Heart right ventricle (tissue), 16 donors: ENCODE measurements at regions not wholly inside any gene's neighbourhood (a gene's known extent, or its start where the extent isn't known, plus 50 kb on each side); places are given as distances from the start of the nearest gene placed in this dataset.
"Not testable (repeated sequence)": the region's sequence is repeated elsewhere in the genome, so short reads cannot be mapped to it uniquely, and the experiment has no call there.

ENCODE experiments used
- ATAC-seq, 8 donors: fragments of 200-7000 bp; cut with Tn5 transposase; one replicate each; pipeline ENCODE4 v1.9.1; 2020; ENCODE audit warnings: mild to moderate bottlenecking in 8 of 8, moderate library complexity in 8 of 8, moderate number of reproducible peaks in 1 of 8
- DNase-seq, 2 donors: peaks; one replicate each; pipeline ENCODE4 v3.0.0-alpha.2; 2020
- H3K27ac ChIP-seq, 10 donors: fragments of 200-600 bp; sonication (generic) in 2 of 10; one replicate each; pipeline versions ENCODE4 v1.5.0 to v1.8.0; 2020 to 2022; ENCODE audit warnings: mild to moderate bottlenecking in 3 of 10
- H3K27me3 ChIP-seq, 7 donors: fragments of 200-600 bp; one replicate each; pipeline ENCODE4 v1.8.0; 2021 to 2022; ENCODE audit warnings: mild to moderate bottlenecking in 2 of 7
- H3K36me3 ChIP-seq, 9 donors: fragments of 200-600 bp; sonication (generic) in 1 of 9; one replicate each; pipeline versions ENCODE4 v1.5.0 to v1.8.0; 2020 to 2022; ENCODE audit warnings: mild to moderate bottlenecking in 2 of 9
- H3K4me1 ChIP-seq, 9 donors: fragments of 200-600 bp; sonication (generic) in 1 of 9; one replicate each; pipeline versions ENCODE4 v1.5.0 to v1.8.0; 2020 to 2022; ENCODE audit warnings: mild to moderate bottlenecking in 4 of 9
- H3K4me3 ChIP-seq, 10 donors: fragments of 200-600 bp; sonication (generic) in 2 of 10; one replicate each; pipeline versions ENCODE4 v1.5.0 to v1.8.0; 2020 to 2022; ENCODE audit warnings: mild to moderate bottlenecking in 7 of 10, moderate library complexity in 2 of 10
- H3K9me3 ChIP-seq, 11 donors: fragments of 200-600 bp in 10 of 11; sonication (generic) in 2 of 11; one replicate each; pipeline versions ENCODE4 v1.5.0 to v1.8.0; 2013 to 2022; ENCODE audit warnings: mild to moderate bottlenecking in 2 of 11, control low read depth in 1 of 11, moderate library complexity in 1 of 11
- WGBS, 2 donors: extraction: QIAGEN DNeasy Blood & Tissue Kit; methylation state at CpG; one replicate each; pipeline ENCODE4 v1.1.7; 2013; ENCODE audit warnings: inconsistent platforms in 1 of 2; 5-methylcytosine and 5-hydroxymethylcytosine counted together
- intact Hi-C, 10 donors: fragments of 100-400 bp; cut with DNase I; formaldehyde crosslinking; loops; one replicate each; pipeline versions ENCODE4 v1.11.1 to v1.14.2; 2022
- TF ChIP-seq, protein P1 (sequence below), 9 donors: fragments of 200-600 bp; sonication (generic) in 2 of 9; IDR thresholded peaks; one replicate each; pipeline versions ENCODE4 v1.5.0 to v1.8.0; 2021 to 2022; ENCODE audit warnings: antibody characterized with exemption in 9 of 9, mild to moderate bottlenecking in 5 of 9, moderate library complexity in 1 of 9
- donor health status: Arrhythmogenic right ventricular cardiomyopathy.
- donor health status: ischemic (EF 13 %, LVEDD 7.1; RV severe dilation, severe dysfunction).
- donor health status: healthy with polysubstance abuse.
- donor health status: DM: no; HTN: yes; CAD: no.
- donor health status: DM: no; HTN: no; CAD: no.
- donor health status: ischemic (EF 25% LVEDD 6.9; RV normal size, moderate dysfunction).
- donor health status: ischemic (EF 25% LVEDD 5.7; RV mildly dilated, moderate dysfunction).
- donor health status: healthy.
- donor health status: DM: yes; HTN: yes; CAD: no.
- donor health status: Ischemic cardiomyopathy.
- donor health status: ischemic (EF 35%, LVEDD 5.7; RV mildly dilated, moderate dysfunction).
- donor health status: nonischemic (EF 11% LVEDD 7.7; RV severe dilation, severe dysfunction).
- donor health status: DM: yes; HTN: yes; CAD: no.
- donor health status: PGD.
- donor health status: ischemic (EF 29% LVEDD 5.4; RV normal size, mild dysfunction).
- donor health status: nonischemic (EF 23%, LVEDD 6.1; RV moderate dilation, normal function).

DNA sequence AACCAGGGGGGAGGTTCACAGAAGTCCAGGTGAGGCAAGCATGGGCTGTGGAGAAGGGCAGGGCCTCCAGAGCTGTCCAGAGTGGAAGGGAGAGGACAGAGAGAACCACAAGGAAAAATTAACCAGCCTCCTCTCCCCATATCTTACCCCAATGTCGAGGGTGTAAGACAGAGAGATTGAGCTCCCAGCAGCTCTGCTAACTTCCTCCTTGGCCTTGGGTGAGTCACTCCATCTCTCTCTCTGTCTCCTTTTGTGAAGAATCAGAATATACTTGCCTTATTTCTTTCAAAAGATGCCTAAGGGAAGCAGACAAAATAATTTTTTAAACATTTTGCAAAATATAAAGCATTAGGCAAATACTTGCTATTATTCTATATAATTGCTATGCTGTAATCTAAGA is 58.3 kb upstream of the IYD start:
- no peak overlapping the region for H3K27ac ChIP-seq
- TF ChIP-seq, protein P1, sequence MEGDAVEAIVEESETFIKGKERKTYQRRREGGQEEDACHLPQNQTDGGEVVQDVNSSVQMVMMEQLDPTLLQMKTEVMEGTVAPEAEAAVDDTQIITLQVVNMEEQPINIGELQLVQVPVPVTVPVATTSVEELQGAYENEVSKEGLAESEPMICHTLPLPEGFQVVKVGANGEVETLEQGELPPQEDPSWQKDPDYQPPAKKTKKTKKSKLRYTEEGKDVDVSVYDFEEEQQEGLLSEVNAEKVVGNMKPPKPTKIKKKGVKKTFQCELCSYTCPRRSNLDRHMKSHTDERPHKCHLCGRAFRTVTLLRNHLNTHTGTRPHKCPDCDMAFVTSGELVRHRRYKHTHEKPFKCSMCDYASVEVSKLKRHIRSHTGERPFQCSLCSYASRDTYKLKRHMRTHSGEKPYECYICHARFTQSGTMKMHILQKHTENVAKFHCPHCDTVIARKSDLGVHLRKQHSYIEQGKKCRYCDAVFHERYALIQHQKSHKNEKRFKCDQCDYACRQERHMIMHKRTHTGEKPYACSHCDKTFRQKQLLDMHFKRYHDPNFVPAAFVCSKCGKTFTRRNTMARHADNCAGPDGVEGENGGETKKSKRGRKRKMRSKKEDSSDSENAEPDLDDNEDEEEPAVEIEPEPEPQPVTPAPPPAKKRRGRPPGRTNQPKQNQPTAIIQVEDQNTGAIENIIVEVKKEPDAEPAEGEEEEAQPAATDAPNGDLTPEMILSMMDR (IDR thresholded peaks at IDR 0.05): no peak
- H3K27me3 ChIP-seq: peaks cover 0 to 4% (median 0%) of the 10 kb centered on the region in 7 donors
- H3K4me1 ChIP-seq: peaks cover 0 to 7% (median 0%) of the 10 kb centered on the region in 9 donors
- intact Hi-C loops: no loop called here
- peaks cover 0 to 5% (median 0%) of the 10 kb centered on the region in 11 donors for H3K9me3 ChIP-seq
- WGBS, 2 donors: 69 to 72% methylated on average over 1 of the region's 1 CpG
- H3K4me3 ChIP-seq: no peak overlapping the region
- ATAC-seq (no peak), DNase-seq (no peak)
- no peaks in the 10 kb centered on the region for H3K36me3 ChIP-seq

DNA sequence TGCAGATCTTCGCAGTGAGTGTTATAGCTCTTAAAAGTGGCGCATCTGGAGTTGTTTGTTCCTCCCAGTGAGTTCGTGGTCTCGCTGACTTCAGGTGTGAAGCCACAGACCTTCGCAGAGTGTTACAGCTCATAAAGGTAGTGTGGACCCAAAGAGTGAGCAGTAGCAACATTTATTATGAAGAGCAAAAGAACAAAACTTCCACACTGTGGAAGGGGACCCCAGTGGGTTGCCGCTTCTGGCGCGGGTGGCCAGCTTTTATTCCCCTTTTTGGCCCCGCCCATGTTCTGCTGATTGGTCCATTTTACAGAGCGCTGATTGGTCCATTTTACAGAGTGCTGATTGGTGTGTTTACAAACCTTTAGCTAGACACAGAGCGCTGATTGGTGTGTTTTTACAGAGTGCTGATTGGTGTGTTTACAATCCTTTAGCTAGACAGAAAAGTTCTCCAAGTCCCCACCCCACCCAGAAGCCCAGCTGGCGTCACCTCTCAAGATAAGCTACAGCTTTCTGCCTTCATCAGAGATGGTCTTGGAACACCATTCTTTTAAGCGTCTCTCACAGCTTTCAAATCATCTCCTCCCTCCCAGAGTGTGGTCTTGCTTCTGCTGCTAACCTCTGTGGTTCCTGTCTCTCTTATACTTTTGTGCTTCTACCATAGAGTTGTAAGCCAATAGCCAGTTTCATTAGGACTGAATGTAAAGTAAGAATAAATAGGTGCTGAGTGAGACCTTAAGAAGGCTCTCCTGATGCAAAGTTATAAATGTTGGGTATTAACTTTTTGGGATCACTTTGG is 57.5 kb upstream of the IYD start:
- H3K4me3 ChIP-seq, DNase-seq, H3K36me3 ChIP-seq, ATAC-seq, intact Hi-C loops, H3K9me3 ChIP-seq, H3K27me3 ChIP-seq, H3K4me1 ChIP-seq, H3K27ac ChIP-seq: not testable (repeated sequence)
- WGBS, 2 donors: 94% methylated on average over 13 of the region's 13 CpGs

DNA sequence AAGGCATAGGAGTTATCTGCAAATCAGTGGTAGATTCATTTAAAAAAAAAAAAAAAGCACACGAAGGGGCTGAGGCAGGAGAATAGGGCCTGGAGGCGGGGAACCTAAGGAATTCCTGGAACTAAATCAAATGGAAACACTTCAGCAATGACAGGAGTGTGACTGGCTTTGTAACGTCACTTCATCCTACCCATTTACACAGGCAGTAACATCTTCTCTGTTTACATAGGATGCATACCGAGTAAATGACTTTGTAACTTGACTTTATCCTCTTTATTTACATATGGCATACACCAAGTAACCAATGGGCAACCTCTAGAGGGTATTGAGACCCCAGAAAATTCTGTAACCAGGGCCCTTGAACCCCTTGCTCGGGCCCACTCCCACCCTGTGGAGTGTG is 56.4 kb upstream of the IYD start:
- ATAC-seq: no peak
- peaks cover 0 to 5% (median 0%) of the 10 kb centered on the region in 11 donors for H3K9me3 ChIP-seq
- WGBS, 2 donors: 78% methylated on average over 5 of the region's 5 CpGs
- no peak overlapping the region for H3K4me3 ChIP-seq
- H3K27ac ChIP-seq: no peak overlapping the region
- peaks cover 0 to 7% (median 0%) of the 10 kb centered on the region in 9 donors for H3K4me1 ChIP-seq
- TF ChIP-seq, protein P1 (IDR thresholded peaks at IDR 0.05): no peak
- intact Hi-C loops: no loop called here
- DNase-seq: no peak
- peaks cover 0 to 4% (median 0%) of the 10 kb centered on the region in 7 donors for H3K27me3 ChIP-seq
- H3K36me3 ChIP-seq: no peaks in the 10 kb centered on the region

DNA sequence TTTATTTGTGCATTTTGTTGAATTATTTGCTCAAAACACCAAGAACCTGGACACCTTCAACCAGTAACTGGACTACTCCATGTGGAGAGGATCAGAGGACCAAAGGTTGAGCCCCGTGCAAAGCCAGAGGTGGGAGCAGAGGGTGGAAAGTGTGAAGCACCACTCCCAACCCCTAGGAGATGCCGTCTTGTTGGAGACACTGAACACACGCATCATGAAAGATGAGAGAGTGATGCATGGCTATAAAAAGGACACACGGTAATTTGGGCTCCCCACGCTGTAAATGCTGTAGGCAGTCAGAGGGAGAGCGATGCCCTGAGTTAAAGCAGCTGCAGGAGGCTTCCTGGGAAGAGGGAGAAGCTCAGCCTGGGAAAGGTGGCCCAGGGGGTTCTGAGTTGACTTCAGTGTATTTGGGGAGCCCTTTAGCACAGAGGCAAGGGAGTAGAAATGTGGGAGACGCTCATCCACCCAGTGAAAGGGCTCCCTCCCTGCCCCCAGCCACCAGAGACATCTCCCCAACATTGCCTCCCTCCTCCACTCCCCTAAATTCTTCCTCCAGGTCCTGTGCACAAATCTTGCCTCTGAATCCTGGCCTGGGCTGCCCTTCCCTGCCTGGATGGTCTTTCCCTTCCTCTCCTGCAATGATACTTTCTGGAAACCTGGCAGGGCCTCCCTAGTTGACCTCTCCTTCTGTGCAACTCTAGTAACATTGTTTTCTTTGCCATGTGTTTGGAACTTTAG is 55.8 kb upstream of the IYD start:
- WGBS, 2 donors: 93 to 97% methylated on average over 7 of the region's 7 CpGs
- peaks cover 0 to 7% (median 0%) of the 10 kb centered on the region in 9 donors for H3K4me1 ChIP-seq
- H3K27me3 ChIP-seq: no peaks in the 10 kb centered on the region
- ATAC-seq (no peak), DNase-seq (no peak)
- no peak overlapping the region for H3K27ac ChIP-seq
- no peak overlapping the region for H3K4me3 ChIP-seq
- no peaks in the 10 kb centered on the region for H3K36me3 ChIP-seq
- TF ChIP-seq, protein P1 (IDR thresholded peaks at IDR 0.05): no peak
- intact Hi-C loops: no loop called here
- H3K9me3 ChIP-seq: peaks cover 0 to 5% (median 0%) of the 10 kb centered on the region in 11 donors
